AG20443 (cell line): ENCODE measurements at regions not wholly inside any gene's neighbourhood (a gene's known extent, or its start where the extent isn't known, plus 50 kb on each side); places are given as distances from the start of the nearest gene placed in this dataset.

ENCODE experiments used
- DNase-seq: peaks from one replicate; pipeline ENCODE4 v3.0.0; 2012; ENCODE audit warnings: low spot score, mixed read lengths

- no peak for DNase-seq
Measured at GRCh38 chr1:101152633-101153032, 84.2 kb upstream of the S1PR1 start.

- no peak for DNase-seq
Measured at GRCh38 chr1:101151286-101151685, 85.5 kb upstream of the S1PR1 start.

- no peak for DNase-seq
Measured at GRCh38 chr1:101150670-101151069, 86.1 kb upstream of the S1PR1 start.

- no peak for DNase-seq
Measured at GRCh38 chr1:101150266-101150665, 86.6 kb upstream of the S1PR1 start.

- peak; percentile 38 for DNase-seq
Measured at GRCh38 chr1:101148980-101149379, 87.8 kb upstream of the S1PR1 start.

- peak; percentile 19 for DNase-seq
Measured at GRCh38 chr1:101147381-101147780, 89.4 kb upstream of the S1PR1 start.

GRCh38 chr1:101145449-101145820, 91.4 kb upstream of the S1PR1 start:
- no peak for DNase-seq

- no peak for DNase-seq
Measured at GRCh38 chr1:101144671-101145448, 92.0 kb upstream of the S1PR1 start.

GRCh38 chr1:101142244-101142643, 94.6 kb upstream of the S1PR1 start:
- DNase-seq, result no peak

- no peak for DNase-seq
Measured at GRCh38 chr1:101141376-101141775, 95.4 kb upstream of the S1PR1 start.

GRCh38 chr1:101139821-101140718, 96.7 kb upstream of the S1PR1 start:
- no peak for DNase-seq

- no peak for DNase-seq
Measured at GRCh38 chr1:101139130-101139529, 97.7 kb upstream of the S1PR1 start.

GRCh38 chr1:101137144-101138126, 99.4 kb upstream of the S1PR1 start:
- DNase-seq, result peak; percentile 65

GRCh38 chr1:101136739-101137138, 100.1 kb upstream of the S1PR1 start:
- no peak for DNase-seq

- DNase-seq, result no peak
Measured at GRCh38 chr1:101136271-101136670, 100.5 kb upstream of the S1PR1 start.

GRCh38 chr1:101135526-101135925, 101.3 kb upstream of the S1PR1 start:
- DNase-seq, result no peak

GRCh38 chr1:101131239-101131843, 105.5 kb upstream of the S1PR1 start:
- no peak for DNase-seq

GRCh38 chr1:101130673-101131072, 105.1 kb upstream of the DPH5 start:
- no peak for DNase-seq

GRCh38 chr1:101128846-101129245, 103.3 kb upstream of the DPH5 start:
- DNase-seq, result no peak

GRCh38 chr1:101128211-101128727, 102.7 kb upstream of the DPH5 start:
- no peak for DNase-seq

- DNase-seq, result no peak
Measured at GRCh38 chr1:101124405-101124804, 98.8 kb upstream of the DPH5 start.
